ENCODE measurements at regions not wholly inside any gene's neighbourhood (a gene's known extent, or its start where the extent isn't known, plus 50 kb on each side); places are given as distances from the start of the nearest gene placed in this dataset.

DNA sequence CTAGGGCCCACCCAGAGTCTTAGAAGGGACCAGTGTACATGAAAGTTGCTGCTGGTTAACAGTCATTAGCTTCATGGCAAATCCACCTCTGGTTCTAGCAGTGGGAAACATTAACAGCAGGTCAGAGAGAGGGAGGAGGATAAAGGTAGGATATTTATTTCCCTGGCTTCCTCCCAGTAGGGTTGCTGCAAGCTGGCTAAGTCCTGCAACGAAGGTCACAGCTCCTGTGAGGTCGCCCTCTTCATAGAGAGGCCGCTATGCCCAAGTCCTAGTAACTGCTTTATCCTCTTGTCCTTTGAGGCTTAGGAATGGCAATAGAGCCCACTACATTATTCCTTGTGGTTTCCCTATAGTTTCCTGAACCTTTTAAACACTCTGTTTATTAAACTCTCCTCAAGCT, 84.0 kb upstream of the ACSL3 start:
- Histone ChIP-seq H4K8ac (replicated peaks; ENCODE audit: insufficient read length, low read depth, low read length) (no peak overlapping the region), H2BK15ac (ENCODE audit: low read depth, low read length) (no peak overlapping the region), H3K4ac (ENCODE audit: low read depth, low read length) (no peak overlapping the region), H3K9ac (ENCODE audit: extremely low read depth, insufficient read length, low read length) (no peak overlapping the region), H3T11ph (ENCODE audit: low read length) (no peak overlapping the region), H2AFZ (ENCODE audit: low read length) (no peak overlapping the region), H2BK5ac (ENCODE audit: insufficient read length, low read length) (no peak overlapping the region), H3K23me2 (ENCODE audit: insufficient read length, low read depth, low read length, poor library complexity, severe bottlenecking) (no peaks in the 10 kb centered on the region), H3K23ac (ENCODE audit: insufficient read length, low read depth, low read length) (no peak overlapping the region), H3K4me2 (ENCODE audit: insufficient read depth, insufficient read length, low read length) (no peak overlapping the region), H4K91ac (ENCODE audit: insufficient read length, low read depth, low read length) (no peak overlapping the region), H4K20me1 (ENCODE audit: control insufficient read depth, insufficient read depth, insufficient read length) (no peaks in the 10 kb centered on the region), H3K18ac (ENCODE audit: insufficient read length, low read depth, low read length) (no peak overlapping the region), H3K79me2 (ENCODE audit: insufficient read depth, low read length) (no peaks in the 10 kb centered on the region), H3K27ac (ENCODE audit: insufficient read length, low read depth, low read length) (no peak overlapping the region), H3K27me3 (ENCODE audit: insufficient read depth, low read length) (no peaks in the 10 kb centered on the region), H4K5ac (ENCODE audit: insufficient read length, low read depth, low read length) (no peak overlapping the region), H3K14ac (ENCODE audit: insufficient read depth, low read length) (no peak overlapping the region), H2BK20ac (ENCODE audit: low read depth, low read length, poor library complexity, severe bottlenecking) (no peak overlapping the region), H3K56ac (ENCODE audit: insufficient read length, low read depth, low read length) (no peak overlapping the region), H2AK5ac (ENCODE audit: insufficient read length, low read length) (no peak overlapping the region), H2BK120ac (ENCODE audit: low read depth, low read length, poor library complexity, severe bottlenecking) (no peak overlapping the region), H3K9me3 (ENCODE audit: control insufficient read depth, low read depth, low read length) (no peaks in the 10 kb centered on the region), H3K79me1 (ENCODE audit: insufficient read depth, low read depth, low read length, poor library complexity, severe bottlenecking) (no peaks in the 10 kb centered on the region), H2BK12ac (ENCODE audit: insufficient read length, low read depth, low read length) (no peak overlapping the region), H3K4me1 (ENCODE audit: insufficient read depth, low read length) (no peaks in the 10 kb centered on the region)
- Mint-ChIP-seq H3K27me3 (ENCODE audit: low read depth) (peaks cover 2% of the 10 kb centered on the region), H3K9me3 (no peaks in the 10 kb centered on the region), H3K36me3 (ENCODE audit: insufficient read depth in 1 of 3, low read depth in 3 of 3) (no peaks in the 10 kb centered on the region), H3K27ac (no peak overlapping the region), H3K4me1 (peaks cover 3 to 4% of the 10 kb centered on the region in 2 experiments; a peak in 3 of 4 replicates), H3K4me3 (no peak overlapping the region)
- no CpG with 5 or more reads among the region's 3 CpGs for WGBS (ENCODE audit: extremely low coverage, insufficient read length, low lambda C conversion rate)
- no peak for DNase-seq
- no peak for TF ChIP-seq CTCF (conservative IDR thresholded peaks at IDR 0.05)

Data from H9 (cell line).